ENCODE measurements at regions not wholly inside any gene's neighbourhood (a gene's known extent, or its start where the extent isn't known, plus 50 kb on each side); places are given as distances from the start of the nearest gene placed in this dataset.

GRCh38 chr10:129106314-129106713, 360.7 kb upstream of the MGMT start:
- TF ChIP-seq POLR2A (IDR thresholded peaks at IDR 0.05; ENCODE audit: low read depth, low read length) (no peak), POU2F2 (IDR thresholded peaks at IDR 0.05; ENCODE audit: low read depth, low read length) (no peak)

Data from GM12891 (cell line).